Heart left ventricle (tissue), 13 donors: ENCODE measurements at regions not wholly inside any gene's neighbourhood (a gene's known extent, or its start where the extent isn't known, plus 50 kb on each side); places are given as distances from the start of the nearest gene placed in this dataset.

Experiments
- POLR2A ChIP-seq, 2 donors: fragments of 450-650 bp; IDR thresholded peaks; one replicate each; pipeline ENCODE4 v1.6.1; 2017; ENCODE audit warnings: antibody characterized with exemption in 2 of 2, mild to moderate bottlenecking in 2 of 2, moderate library complexity in 2 of 2
- TF ChIP-seq, protein P1 (sequence below), 12 donors: fragments of 200-600 bp; sonication (generic) in 4 of 12; IDR thresholded peaks; one replicate each; pipeline versions ENCODE4 v1.5.0 to v1.8.0; 2018 to 2022; ENCODE audit warnings: antibody characterized with exemption in 12 of 12, mild to moderate bottlenecking in 5 of 12
- donor health status: ischemic (EF 13 %, LVEDD 7.1; RV severe dilation, severe dysfunction).
- donor health status: DM: no; HTN: yes; CAD: no.
- donor health status: DM: no; HTN: no; CAD: no.
- donor health status: ischemic (EF 25% LVEDD 6.9; RV normal size, moderate dysfunction).
- donor health status: ischemic (EF 25% LVEDD 5.7; RV mildly dilated, moderate dysfunction).
- donor health status: ischemic (EF 35%, LVEDD 5.7; RV mildly dilated, moderate dysfunction).
- donor health status: nonischemic (EF 11% LVEDD 7.7; RV severe dilation, severe dysfunction).
- donor health status: DM: yes; HTN: yes; CAD: no.
- donor health status: PGD.
- donor health status: ischemic (EF 29% LVEDD 5.4; RV normal size, mild dysfunction).
- donor health status: nonischemic (EF 23%, LVEDD 6.1; RV moderate dilation, normal function).

DNA sequence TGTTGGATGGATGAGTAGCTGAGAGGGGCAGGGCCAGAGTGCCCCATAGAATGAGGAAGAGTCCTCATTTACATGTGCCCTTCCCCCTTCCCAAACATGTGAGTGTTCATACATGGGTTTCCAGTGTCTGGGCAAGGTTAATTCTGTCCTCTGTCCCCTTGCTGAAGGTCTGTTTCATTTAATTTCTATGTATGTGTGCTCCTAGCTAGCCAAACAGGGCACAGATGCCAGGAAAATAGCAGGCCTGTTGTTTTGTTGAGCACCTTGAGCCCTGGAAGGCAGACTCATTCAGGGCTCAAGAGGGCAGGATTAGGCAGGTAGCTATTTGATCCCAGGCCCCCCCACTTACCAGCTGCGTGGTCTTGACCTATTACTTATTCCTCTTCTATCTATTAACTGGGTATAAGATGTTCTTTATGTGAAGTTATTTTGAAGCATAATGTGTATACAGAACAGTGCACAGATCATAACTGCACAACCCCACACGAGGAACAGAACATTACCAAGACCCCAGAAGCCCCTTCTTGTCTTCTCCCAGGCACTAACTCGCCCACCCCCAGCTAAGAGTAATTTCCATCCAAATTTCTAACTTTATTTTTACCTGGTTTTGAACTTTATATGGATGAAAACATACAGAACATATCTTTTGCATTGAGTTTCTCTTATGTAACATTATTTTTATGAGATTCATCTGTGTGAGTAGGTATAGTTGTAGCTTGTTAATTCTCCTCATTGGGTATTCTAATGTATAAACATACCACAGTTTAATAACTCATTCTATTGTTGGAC, 164.3 kb downstream of the RPIA start:
- TF ChIP-seq, protein P1, sequence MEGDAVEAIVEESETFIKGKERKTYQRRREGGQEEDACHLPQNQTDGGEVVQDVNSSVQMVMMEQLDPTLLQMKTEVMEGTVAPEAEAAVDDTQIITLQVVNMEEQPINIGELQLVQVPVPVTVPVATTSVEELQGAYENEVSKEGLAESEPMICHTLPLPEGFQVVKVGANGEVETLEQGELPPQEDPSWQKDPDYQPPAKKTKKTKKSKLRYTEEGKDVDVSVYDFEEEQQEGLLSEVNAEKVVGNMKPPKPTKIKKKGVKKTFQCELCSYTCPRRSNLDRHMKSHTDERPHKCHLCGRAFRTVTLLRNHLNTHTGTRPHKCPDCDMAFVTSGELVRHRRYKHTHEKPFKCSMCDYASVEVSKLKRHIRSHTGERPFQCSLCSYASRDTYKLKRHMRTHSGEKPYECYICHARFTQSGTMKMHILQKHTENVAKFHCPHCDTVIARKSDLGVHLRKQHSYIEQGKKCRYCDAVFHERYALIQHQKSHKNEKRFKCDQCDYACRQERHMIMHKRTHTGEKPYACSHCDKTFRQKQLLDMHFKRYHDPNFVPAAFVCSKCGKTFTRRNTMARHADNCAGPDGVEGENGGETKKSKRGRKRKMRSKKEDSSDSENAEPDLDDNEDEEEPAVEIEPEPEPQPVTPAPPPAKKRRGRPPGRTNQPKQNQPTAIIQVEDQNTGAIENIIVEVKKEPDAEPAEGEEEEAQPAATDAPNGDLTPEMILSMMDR (IDR thresholded peaks at IDR 0.05) = no peak
- TF ChIP-seq POLR2A (IDR thresholded peaks at IDR 0.05) = no peak
